Lung (tissue), 11 donors: ENCODE measurements at regions not wholly inside any gene's neighbourhood (a gene's known extent, or its start where the extent isn't known, plus 50 kb on each side); places are given as distances from the start of the nearest gene placed in this dataset.

Experiments used
- ATAC-seq: fragments of 200-7000 bp; cut with Tn5 transposase; one replicate; pipeline ENCODE4 v1.9.1; 2020; ENCODE audit warnings: moderate number of reproducible peaks; ENCODE audit not compliant: insufficient read depth, low FRiP score
- DNase-seq, 3 donors: peaks; one replicate each; pipeline ENCODE4 v3.0.0-alpha.2; 2013 to 2017
- H3K27ac ChIP-seq, 2 donors: one replicate each; pipeline ENCODE4 v1.5.1; 2013; ENCODE audit warnings: mild to moderate bottlenecking in 2 of 2, moderate library complexity in 2 of 2, control low read depth in 1 of 2, inconsistent platforms in 1 of 2, low read depth in 1 of 2, low read length in 1 of 2
- H3K27me3 ChIP-seq, 3 donors: one replicate each; pipeline ENCODE4 v1.5.1; 2013; ENCODE audit warnings: low read length in 2 of 3; ENCODE audit not compliant: control insufficient read depth in 3 of 3, insufficient read depth in 3 of 3
- H3K36me3 ChIP-seq, 4 donors: one replicate each; pipeline ENCODE4 v1.5.1; 2013; ENCODE audit warnings: low read length in 4 of 4, mild to moderate bottlenecking in 1 of 4, moderate library complexity in 1 of 4; ENCODE audit not compliant: control insufficient read depth in 4 of 4, insufficient read depth in 4 of 4
- H3K4me1 ChIP-seq, 5 donors: one replicate each; pipeline ENCODE4 v1.5.1; 2013; ENCODE audit warnings: low read length in 5 of 5, mild to moderate bottlenecking in 2 of 5, moderate library complexity in 1 of 5; ENCODE audit not compliant: control insufficient read depth in 5 of 5, insufficient read depth in 5 of 5
- H3K4me3 ChIP-seq: one replicate; pipeline ENCODE4 v1.5.1; 2013; ENCODE audit warnings: mild to moderate bottlenecking, control low read depth, moderate library complexity
- H3K9ac ChIP-seq, 2 donors: one replicate each; pipeline ENCODE4 v1.5.1; 2013; ENCODE audit warnings: low read length in 2 of 2, control low read depth in 1 of 2; ENCODE audit not compliant: insufficient read depth in 1 of 2
- H3K9me3 ChIP-seq, 4 donors: one replicate each; pipeline ENCODE4 v1.5.1; 2013; ENCODE audit warnings: low read length in 3 of 4, mild to moderate bottlenecking in 1 of 4, moderate library complexity in 1 of 4; ENCODE audit not compliant: control insufficient read depth in 4 of 4, insufficient read depth in 3 of 4
- WGBS, 2 donors: extraction: QIAGEN DNeasy Blood & Tissue Kit; methylation state at CpG; one replicate each; pipeline ENCODE4 v1.1.7; 2013; 5-methylcytosine and 5-hydroxymethylcytosine counted together
- TF ChIP-seq, protein P1 (sequence below): IDR thresholded peaks from 2 replicates; pipeline ENCODE4 v1.5.1; 2012; ENCODE audit warnings: mild to moderate bottlenecking; ENCODE audit errors: control extremely low read depth, extremely low read depth
- donor health status: control.
- donor health status: control.
- donor health status: Bipolar disorder and iron deficiency.
- donor health status: healthy.
- donor health status: DM: yes; HTN: yes; CAD: no.

DNA sequence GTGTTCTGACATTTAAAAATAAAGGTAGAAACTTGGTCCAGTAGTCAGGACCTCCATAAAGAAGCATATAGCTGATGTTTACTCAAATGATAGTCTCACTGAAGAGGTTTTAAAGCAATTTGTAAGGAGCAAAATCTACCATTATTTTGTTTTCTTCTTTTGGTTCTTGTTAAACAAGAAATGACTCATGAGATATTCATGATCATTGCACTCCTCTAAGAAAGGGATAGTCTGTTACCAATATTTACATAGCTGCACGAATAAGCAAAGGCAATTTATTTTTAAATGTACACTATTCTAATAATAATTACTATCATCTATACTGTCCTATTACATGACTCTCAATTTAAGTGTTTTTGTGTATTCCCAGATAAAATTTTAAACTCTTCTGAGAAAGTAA is 397.9 kb downstream of the FAM47B start:
- TF ChIP-seq, protein P1, sequence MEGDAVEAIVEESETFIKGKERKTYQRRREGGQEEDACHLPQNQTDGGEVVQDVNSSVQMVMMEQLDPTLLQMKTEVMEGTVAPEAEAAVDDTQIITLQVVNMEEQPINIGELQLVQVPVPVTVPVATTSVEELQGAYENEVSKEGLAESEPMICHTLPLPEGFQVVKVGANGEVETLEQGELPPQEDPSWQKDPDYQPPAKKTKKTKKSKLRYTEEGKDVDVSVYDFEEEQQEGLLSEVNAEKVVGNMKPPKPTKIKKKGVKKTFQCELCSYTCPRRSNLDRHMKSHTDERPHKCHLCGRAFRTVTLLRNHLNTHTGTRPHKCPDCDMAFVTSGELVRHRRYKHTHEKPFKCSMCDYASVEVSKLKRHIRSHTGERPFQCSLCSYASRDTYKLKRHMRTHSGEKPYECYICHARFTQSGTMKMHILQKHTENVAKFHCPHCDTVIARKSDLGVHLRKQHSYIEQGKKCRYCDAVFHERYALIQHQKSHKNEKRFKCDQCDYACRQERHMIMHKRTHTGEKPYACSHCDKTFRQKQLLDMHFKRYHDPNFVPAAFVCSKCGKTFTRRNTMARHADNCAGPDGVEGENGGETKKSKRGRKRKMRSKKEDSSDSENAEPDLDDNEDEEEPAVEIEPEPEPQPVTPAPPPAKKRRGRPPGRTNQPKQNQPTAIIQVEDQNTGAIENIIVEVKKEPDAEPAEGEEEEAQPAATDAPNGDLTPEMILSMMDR: no peak
- DNase-seq (no peak), ATAC-seq (no peak)
- Histone ChIP-seq H3K27me3 (peaks cover 0 to 2% (median 0%) of the 10 kb centered on the region in 3 donors), H3K9me3 (no peaks in the 10 kb centered on the region), H3K4me3 (no peak overlapping the region), H3K36me3 (no peaks in the 10 kb centered on the region), H3K27ac (no peak overlapping the region), H3K9ac (no peak overlapping the region), H3K4me1 (no peaks in the 10 kb centered on the region)
- 58 to 82% methylated on average over 1 of the region's 1 CpG for WGBS, 2 donors

DNA sequence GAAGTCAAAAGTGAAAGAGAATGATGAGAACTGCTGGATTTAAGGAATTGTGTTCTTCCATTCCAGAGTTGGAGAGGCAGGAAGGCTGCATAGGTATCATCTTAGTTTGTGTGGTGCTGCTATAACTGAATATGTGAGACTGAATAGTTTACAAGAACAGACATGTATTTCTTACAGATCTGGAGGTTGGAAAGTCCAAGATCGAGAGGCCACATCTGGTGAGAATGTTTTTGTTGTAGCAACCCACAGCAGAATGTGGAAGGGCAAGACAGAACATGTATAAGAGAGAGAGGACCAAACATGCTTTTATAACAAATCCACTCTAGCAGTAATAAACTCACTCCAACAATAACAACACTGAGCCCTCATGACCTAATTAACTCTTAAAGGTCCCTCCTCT is 408.6 kb downstream of the FAM47B start:
- no peak overlapping the region for H3K27ac ChIP-seq
- no peaks in the 10 kb centered on the region for H3K4me1 ChIP-seq
- H3K27me3 ChIP-seq: peaks cover 0 to 3% (median 0%) of the 10 kb centered on the region in 3 donors
- H3K36me3 ChIP-seq: no peaks in the 10 kb centered on the region
- peaks cover 0 to 3% (median under 1%) of the 10 kb centered on the region in 4 donors for H3K9me3 ChIP-seq
- DNase-seq (no peak), ATAC-seq (no peak)
- TF ChIP-seq, protein P1: no peak
- 64% methylated on average over 1 of the region's 1 CpG for WGBS, 2 donors
- no peak overlapping the region for H3K9ac ChIP-seq
- H3K4me3 ChIP-seq: no peak overlapping the region

- TF ChIP-seq, protein P1: no peak
- H3K27me3 ChIP-seq: peaks cover 0 to 3% (median 0%) of the 10 kb centered on the region in 3 donors
- DNase-seq: no peak
- ATAC-seq: no peak
- H3K9me3 ChIP-seq: peaks cover 0 to 3% (median under 1%) of the 10 kb centered on the region in 4 donors
- no peaks in the 10 kb centered on the region for H3K4me1 ChIP-seq
- no peaks in the 10 kb centered on the region for H3K36me3 ChIP-seq
- no peak overlapping the region for H3K9ac ChIP-seq
- no peak overlapping the region for H3K27ac ChIP-seq
- 84 to 95% methylated on average over 5 of the region's 5 CpGs for WGBS, 2 donors
- H3K4me3 ChIP-seq: no peak overlapping the region
These were observed 409.3 kb downstream of the FAM47B start for GRCh38 chrX:35351795-35352483.

GRCh38 chrX:35357656-35358055 is 415.1 kb downstream of the FAM47B start:
- Histone ChIP-seq H3K9ac (no peak overlapping the region), H3K4me1 (no peaks in the 10 kb centered on the region), H3K4me3 (no peak overlapping the region), H3K27ac (no peak overlapping the region), H3K27me3 (no peaks in the 10 kb centered on the region), H3K9me3 (peaks cover 0 to 7% (median 2%) of the 10 kb centered on the region in 4 donors), H3K36me3 (no peaks in the 10 kb centered on the region)
- TF ChIP-seq, protein P1: no peak
- no peak for DNase-seq
- WGBS, 2 donors: 56 to 89% methylated on average over 3 of the region's 3 CpGs
- ATAC-seq: no peak
